Prostate gland (tissue), 2 donors: ENCODE measurements at regions not wholly inside any gene's neighbourhood (a gene's known extent, or its start where the extent isn't known, plus 50 kb on each side); places are given as distances from the start of the nearest gene placed in this dataset.

Experiments used
- DNase-seq: peaks from one replicate; pipeline ENCODE4 v3.0.0-alpha.2; 2019; ENCODE audit warnings: low spot score
- H3K27ac ChIP-seq, 2 donors: fragments of 200-600 bp; sonication (generic); 2 replicates each; pipeline ENCODE4 v1.5.1; 2017 to 2019
- H3K27me3 ChIP-seq: fragments of 200-600 bp; sonication (generic); replicated peaks from 2 replicates; pipeline ENCODE4 v1.5.1; 2019; ENCODE audit not compliant: insufficient read depth
- H3K36me3 ChIP-seq, 2 donors: fragments of 200-600 bp; sonication (generic); 1 replicate in 1 of 2; 2 replicates in 1 of 2; pipeline versions ENCODE4 v1.5.1 to v1.8.1; 2017 to 2019
- H3K4me1 ChIP-seq: fragments of 200-600 bp; sonication (generic); replicated peaks from 2 replicates; pipeline ENCODE4 v1.5.1; 2019
- H3K4me3 ChIP-seq, 2 donors: fragments of 200-600 bp; sonication (generic); 2 replicates each; pipeline ENCODE4 v1.5.1; 2017 to 2019
- H3K9me3 ChIP-seq: fragments of 200-600 bp; sonication (generic); 2 replicates; pipeline ENCODE4 v1.5.1; 2017
- CTCF ChIP-seq, 4 experiments: fragments of 200-600 bp in 2 of 4; fragments of 450-650 bp in 2 of 4; sonication (generic) in 2 of 4; IDR thresholded peaks; 1 replicate in 3 of 4; 2 replicates in 1 of 4; pipeline ENCODE4 v1.5.1; 2016 to 2019; ENCODE audit warnings: antibody characterized with exemption in 4 of 4, mild to moderate bottlenecking in 2 of 4, moderate library complexity in 2 of 4
- POLR2A ChIP-seq: fragments of 450-650 bp; IDR thresholded peaks from one replicate; pipeline ENCODE4 v1.6.1; 2016; ENCODE audit warnings: antibody characterized with exemption, mild to moderate bottlenecking
- POLR2AphosphoS5 ChIP-seq: sonication (generic); formaldehyde crosslinking; IDR thresholded peaks from one replicate; pipeline ENCODE4 v1.6.1; 2017; ENCODE audit warnings: antibody characterized with exemption
- WGBS: methylation state at CpG from one replicate; pipeline ENCODE4 v1.1.5; 2018; 5-methylcytosine and 5-hydroxymethylcytosine counted together
- intact Hi-C: fragments of 100-400 bp; cut with DNase I; formaldehyde crosslinking; loops from one replicate; pipeline ENCODE4 v1.14.2; 2022

GRCh38 chr10:7498111-7498510 lies 87.3 kb upstream of the SFMBT2 start:
- Histone ChIP-seq H3K9me3 (no peaks in the 10 kb centered on the region), H3K27ac (no peak overlapping the region), H3K36me3 (no peaks in the 10 kb centered on the region), H3K4me3 (no peak overlapping the region), H3K27me3 (no peaks in the 10 kb centered on the region), H3K4me1 (no peaks in the 10 kb centered on the region)
- TF ChIP-seq POLR2A (no peak), CTCF (IDR thresholded peaks at IDR 0.05) (no peak), POLR2AphosphoS5 (no peak)
- 96% methylated on average over 5 of the region's 5 CpGs for WGBS
- intact Hi-C loops = no loop called here
- no peak for DNase-seq

- Histone ChIP-seq H3K27ac (no peak overlapping the region), H3K4me1 (no peaks in the 10 kb centered on the region), H3K27me3 (no peaks in the 10 kb centered on the region), H3K36me3 (no peaks in the 10 kb centered on the region), H3K9me3 (no peaks in the 10 kb centered on the region), H3K4me3 (no peak overlapping the region)
- TF ChIP-seq CTCF (IDR thresholded peaks at IDR 0.05) (no peak), POLR2AphosphoS5 (peak; percentile 7)
- intact Hi-C loops = no loop called here
- 48% methylated on average over 2 of the region's 2 CpGs for WGBS
- no peak for DNase-seq
These were observed 83.2 kb upstream of the SFMBT2 start for GRCh38 chr10:7493996-7494395.

DNA sequence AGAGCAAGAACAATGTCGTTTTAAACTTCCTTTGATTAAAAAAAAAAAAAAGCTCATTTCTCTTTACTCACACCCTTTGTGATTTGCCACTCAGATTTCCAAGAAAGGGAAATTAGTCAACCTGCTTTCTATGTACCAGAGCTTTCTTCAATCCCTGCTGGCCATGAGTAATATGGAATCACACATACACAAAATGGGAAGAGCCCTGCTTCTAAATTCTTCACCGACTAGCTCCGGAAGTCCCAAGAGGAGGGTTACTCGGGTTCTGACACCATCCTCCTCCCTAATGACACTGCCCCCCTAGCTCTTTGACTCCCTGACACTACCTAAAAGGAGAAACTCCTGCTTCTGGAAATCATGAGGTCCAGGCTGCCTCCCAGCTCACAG lies 81.8 kb upstream of the SFMBT2 start:
- WGBS = 73% methylated on average over 4 of the region's 4 CpGs
- DNase-seq = no peak
- intact Hi-C loops = no loop called here
- no peaks in the 10 kb centered on the region for H3K9me3 ChIP-seq
- H3K36me3 ChIP-seq = no peaks in the 10 kb centered on the region
- H3K4me1 ChIP-seq = no peaks in the 10 kb centered on the region
- TF ChIP-seq POLR2A = no peak
- no peak for TF ChIP-seq POLR2AphosphoS5
- TF ChIP-seq CTCF (IDR thresholded peaks at IDR 0.05) = no peak
- no peak overlapping the region for H3K27ac ChIP-seq
- H3K27me3 ChIP-seq = no peaks in the 10 kb centered on the region
- no peak overlapping the region for H3K4me3 ChIP-seq

DNA sequence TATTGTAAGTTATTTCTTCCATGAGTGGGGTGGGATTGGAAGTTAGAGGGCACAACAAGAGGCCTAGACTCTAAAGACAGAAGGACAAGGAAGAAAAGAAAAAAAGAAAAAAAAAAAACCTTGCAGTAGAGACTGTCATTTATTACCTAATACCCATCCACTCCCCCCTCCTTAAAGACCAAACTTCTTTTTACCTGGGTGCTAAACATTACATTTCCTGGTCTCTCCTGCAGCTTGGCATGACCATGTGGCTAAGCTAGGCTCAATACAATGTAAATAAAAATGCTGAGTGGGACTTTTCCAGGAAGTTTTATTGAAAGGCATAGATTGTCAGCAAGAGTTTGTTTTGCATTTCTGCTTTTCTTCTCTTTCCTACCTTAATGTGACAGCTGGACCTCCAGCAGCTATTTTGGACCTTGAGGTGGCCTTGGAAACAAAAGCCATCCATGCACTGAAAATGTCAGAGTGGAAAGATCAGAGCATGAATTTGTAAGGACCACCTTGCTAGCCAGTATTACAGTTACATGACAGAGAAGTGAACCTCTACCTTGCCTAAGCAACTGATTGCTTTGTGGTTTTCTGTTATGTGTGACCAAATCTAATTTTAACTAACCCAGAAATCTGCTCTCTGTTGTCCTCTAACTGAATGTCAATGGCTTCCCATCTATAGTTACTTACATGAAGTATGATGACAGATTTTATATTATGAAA lies 81.3 kb upstream of the SFMBT2 start:
- Histone ChIP-seq H3K27me3 (no peaks in the 10 kb centered on the region), H3K9me3 (no peaks in the 10 kb centered on the region), H3K4me3 (no peak overlapping the region), H3K36me3 (no peaks in the 10 kb centered on the region), H3K27ac (no peak overlapping the region), H3K4me1 (no peaks in the 10 kb centered on the region)
- intact Hi-C loops = no loop called here
- no peak for DNase-seq
- TF ChIP-seq CTCF (IDR thresholded peaks at IDR 0.05) (no peak), POLR2A (no peak), POLR2AphosphoS5 (no peak)

DNA sequence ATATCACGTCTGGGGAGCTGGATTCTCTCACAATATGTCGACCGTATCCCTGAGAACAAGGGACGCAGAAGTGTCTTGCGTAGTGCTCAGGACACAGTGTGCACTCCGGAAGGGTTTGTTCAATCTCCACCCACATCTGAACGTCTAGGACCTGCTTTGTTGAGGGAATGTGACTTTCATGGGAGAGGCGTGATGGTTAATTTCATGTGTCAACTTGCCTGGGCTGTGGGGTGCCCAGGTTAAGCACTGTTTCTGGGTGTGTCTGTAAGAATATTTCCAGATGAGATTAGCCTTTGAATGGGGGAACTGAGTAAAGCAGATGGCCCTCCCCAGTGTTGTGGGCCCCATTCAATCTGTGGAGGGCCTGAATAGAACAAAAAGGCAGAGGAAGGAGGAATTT lies 80.4 kb upstream of the SFMBT2 start:
- no peak overlapping the region for H3K27ac ChIP-seq
- no peaks in the 10 kb centered on the region for H3K9me3 ChIP-seq
- no peaks in the 10 kb centered on the region for H3K27me3 ChIP-seq
- WGBS = 82% methylated on average over 8 of the region's 8 CpGs
- intact Hi-C loops = no loop called here
- no peak overlapping the region for H3K4me3 ChIP-seq
- H3K4me1 ChIP-seq = no peaks in the 10 kb centered on the region
- TF ChIP-seq POLR2AphosphoS5 (no peak), CTCF (IDR thresholded peaks at IDR 0.05) (no peak), POLR2A (no peak)
- H3K36me3 ChIP-seq = no peaks in the 10 kb centered on the region
- DNase-seq = no peak
